IPS-NIHi11 (cell line): ENCODE measurements at regions not wholly inside any gene's neighbourhood (a gene's known extent, or its start where the extent isn't known, plus 50 kb on each side); places are given as distances from the start of the nearest gene placed in this dataset.

Experiments
- DNase-seq: peaks from one replicate; pipeline ENCODE4 v3.0.0; 2012; ENCODE audit warnings: mixed read lengths, low spot score

GRCh38 chr4:148747721-148748268 lies 305.6 kb upstream of the NR3C2 start:
- DNase-seq, result no peak

- DNase-seq, result no peak
Observed at GRCh38 chr4:148740701-148741100, 298.5 kb upstream of the NR3C2 start.

GRCh38 chr4:148737061-148737770 lies 295.0 kb upstream of the NR3C2 start:
- no peak for DNase-seq

GRCh38 chr4:148735432-148736155 lies 293.4 kb upstream of the NR3C2 start:
- no peak for DNase-seq

GRCh38 chr4:148730766-148731165 lies 288.6 kb upstream of the NR3C2 start:
- DNase-seq, result no peak

GRCh38 chr4:148730082-148730640 lies 287.9 kb upstream of the NR3C2 start:
- no peak for DNase-seq

GRCh38 chr4:148717988-148718387 lies 275.8 kb upstream of the NR3C2 start:
- no peak for DNase-seq

- peak; percentile 33 for DNase-seq
Observed at GRCh38 chr4:148716431-148717052, 274.3 kb upstream of the NR3C2 start.

- DNase-seq, result peak; percentile 10
Observed at GRCh38 chr4:148704291-148704690, 262.1 kb upstream of the NR3C2 start.

GRCh38 chr4:148694702-148695101 lies 252.5 kb upstream of the NR3C2 start:
- no peak for DNase-seq

- no peak for DNase-seq
Observed at GRCh38 chr4:148693913-148694649, 251.9 kb upstream of the NR3C2 start.

- no peak for DNase-seq
Observed at GRCh38 chr4:148692242-148692641, 250.0 kb upstream of the NR3C2 start.

- no peak for DNase-seq
Observed at GRCh38 chr4:148686449-148686848, 244.2 kb upstream of the NR3C2 start.

- DNase-seq, result no peak
Observed at GRCh38 chr4:148684638-148685037, 242.4 kb upstream of the NR3C2 start.

- DNase-seq, result no peak
Observed at GRCh38 chr4:148680884-148681283, 238.7 kb upstream of the NR3C2 start.

GRCh38 chr4:148676344-148676743 lies 234.1 kb upstream of the NR3C2 start:
- DNase-seq, result no peak

GRCh38 chr4:148674876-148675275 lies 232.7 kb upstream of the NR3C2 start:
- no peak for DNase-seq

- DNase-seq, result no peak
Observed at GRCh38 chr4:148664636-148665035, 222.4 kb upstream of the NR3C2 start.

GRCh38 chr4:148654131-148654530 lies 211.9 kb upstream of the NR3C2 start:
- DNase-seq, result no peak

- DNase-seq, result no peak
Observed at GRCh38 chr4:148653681-148654080, 211.5 kb upstream of the NR3C2 start.

- peak; percentile 41 for DNase-seq
Observed at GRCh38 chr4:148651991-148652390, 209.8 kb upstream of the NR3C2 start.
